BLaER1 (cell line): ENCODE measurements at regions not wholly inside any gene's neighbourhood (a gene's known extent, or its start where the extent isn't known, plus 50 kb on each side); places are given as distances from the start of the nearest gene placed in this dataset.

Source experiments
- H3K27ac ChIP-seq: shearing (Covaris generic); formaldehyde crosslinking; 2 replicates; pipeline ENCODE4 v1.8.1; 2022
- H3K27me3 ChIP-seq: shearing (Covaris generic); formaldehyde crosslinking; 2 replicates; pipeline ENCODE4 v1.8.1; 2022
- H3K36me3 ChIP-seq: shearing (Covaris generic); formaldehyde crosslinking; 2 replicates; pipeline ENCODE4 v1.8.1; 2022
- H3K4me1 ChIP-seq: shearing (Covaris generic); formaldehyde crosslinking; 2 replicates; pipeline ENCODE4 v1.8.1; 2022
- H3K4me2 ChIP-seq: shearing (Covaris generic); formaldehyde crosslinking; 2 replicates; pipeline ENCODE4 v1.8.1; 2022
- H3K4me3 ChIP-seq: shearing (Covaris generic); formaldehyde crosslinking; 2 replicates; pipeline ENCODE4 v1.8.1; 2022
- H3K9ac ChIP-seq: shearing (Covaris generic); formaldehyde crosslinking; 2 replicates; pipeline ENCODE4 v1.8.1; 2022
- H3K9me3 ChIP-seq: shearing (Covaris generic); formaldehyde crosslinking; 2 replicates; pipeline ENCODE4 v1.8.1; 2022
- H4K20me1 ChIP-seq: shearing (Covaris generic); formaldehyde crosslinking; 2 replicates; pipeline ENCODE4 v1.8.1; 2022
- Cebpa-rat ChIP-seq: shearing (Covaris generic); IDR thresholded peaks from 2 replicates; pipeline ENCODE4 v1.8.1; 2022

DNA sequence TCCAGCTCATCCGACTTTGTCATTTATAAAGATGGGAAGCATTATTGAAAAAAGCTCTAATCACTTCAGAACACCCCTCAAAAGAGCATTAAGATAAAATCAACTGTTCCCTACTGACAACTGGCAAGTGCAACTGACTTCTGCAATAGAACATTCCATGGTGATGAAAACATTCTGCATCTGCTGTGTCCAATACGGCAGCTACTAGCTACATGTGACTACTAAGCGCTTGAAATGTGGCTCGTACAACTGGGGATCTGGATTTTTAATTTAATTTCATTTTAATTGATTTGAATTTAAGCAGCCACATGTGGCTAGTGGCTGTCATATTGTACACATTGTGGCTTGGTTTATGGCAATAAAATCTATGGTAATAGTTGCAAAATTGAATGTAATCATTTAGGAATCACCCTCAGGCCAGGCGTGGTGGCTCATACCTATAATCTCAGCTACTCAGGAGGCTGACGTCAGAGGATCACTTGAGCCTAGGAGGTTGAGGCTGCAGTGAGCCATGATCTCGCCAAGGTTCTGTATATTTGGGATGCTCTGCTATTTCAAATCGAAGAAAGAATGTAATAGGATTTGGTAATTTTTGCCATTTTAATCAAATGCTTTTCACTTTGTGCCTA, 390.3 kb downstream of the GABRB3 start:
- Histone ChIP-seq H3K4me1 (peaks cover 11% of the 10 kb centered on the region), H3K36me3 (no peaks in the 10 kb centered on the region), H3K9me3 (peaks cover under 1% of the 10 kb centered on the region; the same call in 1 of the 2 replicates), H3K4me3 (no peak overlapping the region), H3K27ac (no peak overlapping the region), H4K20me1 (no peaks in the 10 kb centered on the region), H3K4me2 (no peak overlapping the region), H3K27me3 (no peaks in the 10 kb centered on the region), H3K9ac (no peak overlapping the region)
- no peak for TF ChIP-seq Cebpa-rat

DNA sequence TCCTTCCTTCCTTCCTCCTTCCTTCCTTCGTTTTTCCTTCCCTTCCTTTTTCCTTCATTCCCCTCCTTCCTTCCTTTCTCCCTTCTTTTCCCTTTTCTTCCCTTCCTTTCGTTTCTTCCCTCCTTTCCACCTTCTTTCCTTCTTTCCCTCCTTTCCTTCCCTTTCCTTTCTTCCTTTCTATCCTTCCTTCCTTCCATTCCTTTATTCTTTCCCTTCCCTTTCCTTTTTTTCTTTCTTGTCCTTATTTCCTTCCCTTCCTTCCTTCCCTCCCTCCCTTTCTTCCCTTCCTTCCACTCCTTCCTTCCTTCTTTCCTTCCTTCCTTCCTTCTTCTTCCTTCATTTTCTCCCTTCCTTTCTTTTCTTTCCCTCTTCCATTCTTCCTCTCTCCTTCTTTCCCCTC, 394.6 kb downstream of the GABRB3 start:
- no peak overlapping the region for H3K4me3 ChIP-seq
- no peak overlapping the region for H3K27ac ChIP-seq
- no peaks in the 10 kb centered on the region for H3K27me3 ChIP-seq
- H3K4me1 ChIP-seq: peaks cover 11% of the 10 kb centered on the region
- no peak for TF ChIP-seq Cebpa-rat
- peak overlapping the region; percentile 65 for H3K4me2 ChIP-seq
- H4K20me1 ChIP-seq: no peaks in the 10 kb centered on the region
- no peaks in the 10 kb centered on the region for H3K36me3 ChIP-seq
- no peak overlapping the region for H3K9ac ChIP-seq
- peaks cover 19% of the 10 kb centered on the region for H3K9me3 ChIP-seq

- Histone ChIP-seq H3K36me3 (no peaks in the 10 kb centered on the region), H3K27ac (no peak overlapping the region), H3K4me2 (no peak overlapping the region), H4K20me1 (no peaks in the 10 kb centered on the region), H3K9me3 (peaks cover 19% of the 10 kb centered on the region), H3K4me3 (no peak overlapping the region), H3K9ac (no peak overlapping the region), H3K27me3 (no peaks in the 10 kb centered on the region), H3K4me1 (peaks cover 11% of the 10 kb centered on the region)
- no peak for TF ChIP-seq Cebpa-rat
Observed at GRCh38 chr15:26376243-26376642, 396.6 kb downstream of the GABRB3 start.

- no peak overlapping the region for H3K27ac ChIP-seq
- no peak overlapping the region for H3K4me2 ChIP-seq
- H3K4me3 ChIP-seq: no peak overlapping the region
- TF ChIP-seq Cebpa-rat: no peak
- no peaks in the 10 kb centered on the region for H3K36me3 ChIP-seq
- H3K27me3 ChIP-seq: no peaks in the 10 kb centered on the region
- no peak overlapping the region for H3K9ac ChIP-seq
- H3K4me1 ChIP-seq: peaks cover 11% of the 10 kb centered on the region
- peaks cover 19% of the 10 kb centered on the region for H3K9me3 ChIP-seq
- no peaks in the 10 kb centered on the region for H4K20me1 ChIP-seq
Observed at GRCh38 chr15:26374806-26375205, 398.1 kb downstream of the GABRB3 start.

- Histone ChIP-seq H3K27ac (no peak overlapping the region), H3K4me1 (peaks cover 3% of the 10 kb centered on the region), H3K9ac (no peak overlapping the region), H3K36me3 (no peaks in the 10 kb centered on the region), H3K27me3 (no peaks in the 10 kb centered on the region), H3K9me3 (peaks cover 19% of the 10 kb centered on the region), H3K4me2 (no peak overlapping the region), H3K4me3 (no peak overlapping the region), H4K20me1 (no peaks in the 10 kb centered on the region)
- no peak for TF ChIP-seq Cebpa-rat
Observed at GRCh38 chr15:26372706-26373105, 400.2 kb downstream of the GABRB3 start.

- Histone ChIP-seq H3K9ac (no peak overlapping the region), H3K4me3 (no peak overlapping the region), H4K20me1 (no peaks in the 10 kb centered on the region), H3K4me2 (no peak overlapping the region), H3K27me3 (no peaks in the 10 kb centered on the region), H3K36me3 (no peaks in the 10 kb centered on the region), H3K4me1 (no peaks in the 10 kb centered on the region), H3K9me3 (no peaks in the 10 kb centered on the region), H3K27ac (no peak overlapping the region)
- TF ChIP-seq Cebpa-rat: no peak
Observed at GRCh38 chr15:26365077-26365476, 407.8 kb downstream of the GABRB3 start.

DNA sequence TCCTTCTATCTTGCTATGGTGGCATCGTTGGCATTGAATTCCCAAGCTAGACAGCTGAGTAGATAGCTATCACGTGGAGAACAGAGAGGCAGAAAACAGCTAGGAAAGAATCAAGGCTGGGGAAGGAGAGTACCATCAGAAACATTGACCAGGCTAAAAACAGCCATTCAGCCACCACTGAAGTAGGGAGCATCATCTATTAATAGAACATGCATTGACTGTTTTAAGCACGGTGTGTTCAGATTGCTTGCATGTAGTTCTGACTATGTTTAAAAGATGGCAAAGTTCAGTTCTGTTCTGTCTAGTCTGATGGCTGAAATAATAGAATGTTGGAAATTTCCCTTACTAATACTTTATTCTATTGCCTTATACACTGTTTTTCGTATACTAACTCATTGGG, 413.0 kb downstream of the GABRB3 start:
- Histone ChIP-seq H3K27ac (no peak overlapping the region), H3K36me3 (no peaks in the 10 kb centered on the region), H3K9ac (no peak overlapping the region), H4K20me1 (no peaks in the 10 kb centered on the region), H3K4me2 (no peak overlapping the region), H3K4me1 (peaks cover 5% of the 10 kb centered on the region; the same call in 1 of the 2 replicates), H3K27me3 (no peaks in the 10 kb centered on the region), H3K9me3 (no peaks in the 10 kb centered on the region), H3K4me3 (no peak overlapping the region)
- TF ChIP-seq Cebpa-rat: no peak

DNA sequence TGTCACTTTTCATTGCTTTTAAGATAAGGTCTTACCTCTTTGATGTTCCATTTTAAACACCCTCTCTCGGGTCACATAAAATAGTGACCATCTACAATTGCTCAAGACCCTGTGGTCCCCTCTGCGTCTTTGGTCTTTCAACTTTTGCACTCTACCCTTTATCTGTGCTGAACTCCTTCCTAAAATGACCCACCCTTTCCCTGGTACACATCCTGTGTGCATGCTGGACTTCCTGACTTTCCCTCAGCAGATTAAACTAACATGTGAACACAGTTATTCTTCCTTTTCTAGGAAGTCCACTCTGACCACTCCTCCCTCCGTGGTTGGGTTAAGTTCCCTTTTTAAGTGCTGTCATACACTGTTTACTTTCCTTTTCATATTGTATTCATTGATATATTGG, 414.2 kb downstream of the GABRB3 start:
- Histone ChIP-seq H3K9me3 (no peaks in the 10 kb centered on the region), H3K4me1 (peaks cover 5% of the 10 kb centered on the region; the same call in 1 of the 2 replicates), H3K36me3 (no peaks in the 10 kb centered on the region), H3K9ac (no peak overlapping the region), H3K4me3 (no peak overlapping the region), H3K4me2 (no peak overlapping the region), H3K27ac (no peak overlapping the region), H4K20me1 (no peaks in the 10 kb centered on the region), H3K27me3 (no peaks in the 10 kb centered on the region)
- no peak for TF ChIP-seq Cebpa-rat

- Histone ChIP-seq H3K27me3 (no peaks in the 10 kb centered on the region), H3K4me2 (no peak overlapping the region), H3K9me3 (no peaks in the 10 kb centered on the region), H4K20me1 (no peaks in the 10 kb centered on the region), H3K9ac (no peak overlapping the region), H3K4me3 (no peak overlapping the region), H3K27ac (no peak overlapping the region), H3K4me1 (peaks cover 5% of the 10 kb centered on the region; the same call in 1 of the 2 replicates), H3K36me3 (no peaks in the 10 kb centered on the region)
- TF ChIP-seq Cebpa-rat: no peak
Observed at GRCh38 chr15:26357653-26358052, 415.2 kb downstream of the GABRB3 start.

GRCh38 chr15:26355472-26356074, 417.3 kb downstream of the GABRB3 start:
- no peak overlapping the region for H3K27ac ChIP-seq
- no peaks in the 10 kb centered on the region for H3K36me3 ChIP-seq
- H3K9ac ChIP-seq: no peak overlapping the region
- H3K4me2 ChIP-seq: no peak overlapping the region
- H4K20me1 ChIP-seq: no peaks in the 10 kb centered on the region
- no peaks in the 10 kb centered on the region for H3K9me3 ChIP-seq
- H3K27me3 ChIP-seq: no peaks in the 10 kb centered on the region
- no peak for TF ChIP-seq Cebpa-rat
- no peak overlapping the region for H3K4me3 ChIP-seq
- peaks cover 5% of the 10 kb centered on the region; the same call in 1 of the 2 replicates for H3K4me1 ChIP-seq
